GM10248 (cell line): ENCODE measurements at regions not wholly inside any gene's neighbourhood (a gene's known extent, or its start where the extent isn't known, plus 50 kb on each side); places are given as distances from the start of the nearest gene placed in this dataset.
A peak's percentile ranks its signal among the peaks of the same experiment; 100 is the strongest.

ENCODE experiments used
- CTCF ChIA-PET: fragments of 300-600 bp; sonication (Branson Sonifier 250); formaldehyde crosslinking; extraction: SDS; loops from one replicate; lab custom pipeline; 2021; ENCODE audit warnings: antibody characterized with exemption; lab: Yijun Ruan, JAX
- POLR2A ChIA-PET: fragments of 350-650 bp; sonication (Branson Sonifier 250); formaldehyde crosslinking; extraction: SDS; loops from one replicate; lab custom pipeline; 2020; ENCODE audit warnings: antibody characterized with exemption; lab: Yijun Ruan, JAX
- DNase-seq: peaks from one replicate; pipeline ENCODE4 v3.0.0; 2012; ENCODE audit errors: extremely low spot score
- TF ChIP-seq, protein P1 (sequence below): IDR thresholded peaks from 2 replicates; pipeline ENCODE4 v1.5.1; 2012; ENCODE audit warnings: mild to moderate bottlenecking, low read depth; ENCODE audit errors: extremely low read depth, missing control alignments, control extremely low read depth

DNA sequence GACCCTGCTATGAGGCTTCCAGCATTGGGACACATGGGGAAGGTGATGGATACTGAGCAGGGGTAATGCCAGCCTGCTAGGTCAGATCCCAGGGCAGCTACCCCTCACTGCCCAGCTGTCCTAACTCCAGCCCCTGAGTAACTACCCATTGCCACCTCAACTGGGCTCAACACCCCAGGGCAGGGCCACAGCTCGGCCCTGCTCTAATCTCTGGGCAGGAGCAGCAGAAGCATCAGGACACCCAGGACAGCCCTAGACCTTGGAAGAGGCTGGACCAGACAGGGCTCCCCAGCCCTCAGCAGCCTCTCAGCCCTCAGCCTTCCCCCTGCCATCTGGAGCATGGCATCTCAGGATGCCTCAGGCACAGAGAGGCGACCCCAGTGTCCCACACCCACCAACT, 67.4 kb upstream of the TOP1 start:
- ChIA-PET CTCF (interaction anchor here (2.8 to 4.3 kb wide), 4 partner anchors 134 to 1849 kb away, joined by 14 to 45 read pairs (median 26); no protein-coding TSS in a partner anchor), POLR2A (no interaction called here)
- TF ChIP-seq, protein P1, sequence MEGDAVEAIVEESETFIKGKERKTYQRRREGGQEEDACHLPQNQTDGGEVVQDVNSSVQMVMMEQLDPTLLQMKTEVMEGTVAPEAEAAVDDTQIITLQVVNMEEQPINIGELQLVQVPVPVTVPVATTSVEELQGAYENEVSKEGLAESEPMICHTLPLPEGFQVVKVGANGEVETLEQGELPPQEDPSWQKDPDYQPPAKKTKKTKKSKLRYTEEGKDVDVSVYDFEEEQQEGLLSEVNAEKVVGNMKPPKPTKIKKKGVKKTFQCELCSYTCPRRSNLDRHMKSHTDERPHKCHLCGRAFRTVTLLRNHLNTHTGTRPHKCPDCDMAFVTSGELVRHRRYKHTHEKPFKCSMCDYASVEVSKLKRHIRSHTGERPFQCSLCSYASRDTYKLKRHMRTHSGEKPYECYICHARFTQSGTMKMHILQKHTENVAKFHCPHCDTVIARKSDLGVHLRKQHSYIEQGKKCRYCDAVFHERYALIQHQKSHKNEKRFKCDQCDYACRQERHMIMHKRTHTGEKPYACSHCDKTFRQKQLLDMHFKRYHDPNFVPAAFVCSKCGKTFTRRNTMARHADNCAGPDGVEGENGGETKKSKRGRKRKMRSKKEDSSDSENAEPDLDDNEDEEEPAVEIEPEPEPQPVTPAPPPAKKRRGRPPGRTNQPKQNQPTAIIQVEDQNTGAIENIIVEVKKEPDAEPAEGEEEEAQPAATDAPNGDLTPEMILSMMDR = no peak
- DNase-seq = no peak

DNA sequence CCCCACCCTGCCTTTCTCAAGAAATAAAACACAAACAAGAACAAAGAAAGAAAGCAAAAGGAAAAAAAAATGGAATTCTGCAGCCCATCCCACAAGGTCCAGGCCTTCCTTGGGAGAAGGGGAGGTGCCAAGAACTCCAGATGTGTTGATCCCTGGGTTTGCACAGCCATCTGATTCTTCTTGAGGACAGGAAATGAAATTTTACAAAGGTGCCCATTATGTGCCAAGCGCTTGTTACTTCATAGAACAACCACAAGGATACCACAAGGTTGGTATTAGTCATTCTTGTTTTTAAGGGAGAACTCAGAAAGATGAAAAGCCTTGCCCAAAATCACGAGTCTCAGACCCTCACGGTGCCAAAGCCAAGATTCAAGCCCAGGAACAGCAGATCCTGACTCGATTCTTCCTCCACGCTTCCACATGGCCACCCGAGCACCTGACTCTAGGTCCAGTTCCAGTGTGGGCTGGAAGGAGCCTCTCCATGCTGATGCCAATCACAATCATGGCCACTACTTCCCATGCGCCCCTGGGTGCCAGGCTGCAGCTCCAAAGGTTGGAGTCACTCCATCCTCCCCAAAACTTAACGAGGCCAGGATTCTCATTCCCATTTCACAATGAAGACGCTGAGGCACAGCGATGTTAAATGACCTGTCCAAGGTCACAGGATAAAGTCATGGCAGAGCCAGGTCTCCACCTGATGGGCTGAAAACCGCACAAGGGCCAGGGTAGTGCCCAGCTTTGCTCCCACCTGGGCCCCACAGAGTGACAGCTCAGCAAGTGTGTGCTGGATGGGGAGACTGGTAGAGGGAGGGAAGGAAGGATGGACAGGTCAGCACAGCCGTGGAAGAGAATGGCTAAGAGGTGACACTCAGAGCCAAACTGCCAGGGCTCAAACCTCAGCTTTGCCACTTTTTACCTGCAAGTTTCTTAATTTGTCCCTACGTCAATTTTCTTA, 66.7 kb upstream of the TOP1 start:
- TF ChIP-seq, protein P1 = no peak
- no peak for DNase-seq
- CTCF ChIA-PET = interaction anchor here (0.6 to 9.2 kb wide), 49 partner anchors 9 to 1912 kb away, joined by 3 to 196 read pairs (median 5); partner anchors contain the start of gene LPIN3
- POLR2A ChIA-PET = no interaction called here

DNA sequence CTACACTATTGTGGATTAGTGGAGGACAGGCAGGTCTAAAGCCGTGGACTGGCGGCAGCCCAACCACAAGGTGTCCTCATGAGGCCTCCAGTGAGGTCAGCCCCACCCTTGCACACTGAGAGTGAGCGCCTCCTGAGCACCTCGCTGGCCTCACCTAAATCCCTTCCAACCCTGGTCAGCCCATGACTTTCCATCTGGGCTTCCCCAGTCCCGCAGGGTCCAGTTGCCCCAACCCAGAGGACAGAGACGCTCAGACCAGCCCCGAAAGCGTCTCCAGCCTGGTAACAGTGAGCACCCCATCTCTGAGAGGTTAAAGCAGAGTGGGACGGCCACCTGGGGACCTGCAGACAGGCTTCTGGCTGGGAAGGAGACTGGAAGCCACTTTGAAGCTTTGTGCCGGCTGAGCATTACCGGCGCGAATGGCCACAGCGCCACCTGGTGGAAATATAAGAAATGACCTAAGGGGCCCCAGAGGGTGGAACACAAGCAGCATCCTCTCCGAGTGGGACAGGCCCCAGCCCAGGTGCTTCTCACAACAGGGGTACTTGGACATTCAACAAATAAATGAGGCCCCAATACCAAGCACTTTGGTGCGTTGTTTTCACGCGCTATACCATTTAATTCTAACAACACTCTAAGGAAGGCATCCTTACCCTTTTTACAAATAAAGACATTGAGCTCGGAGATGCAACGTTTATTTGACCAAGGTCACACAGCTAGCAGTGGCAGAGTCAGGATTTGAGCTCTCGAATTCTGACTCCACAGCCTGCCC, 65.7 kb upstream of the TOP1 start:
- POLR2A ChIA-PET = no interaction called here
- CTCF ChIA-PET = interaction anchor here (0.6 to 9.2 kb wide), 64 partner anchors 10 to 1913 kb away, joined by 3 to 196 read pairs (median 4); partner anchors contain the start of gene LPIN3
- DNase-seq = peak; percentile 82
- TF ChIP-seq, protein P1 = peak; percentile 91

DNA sequence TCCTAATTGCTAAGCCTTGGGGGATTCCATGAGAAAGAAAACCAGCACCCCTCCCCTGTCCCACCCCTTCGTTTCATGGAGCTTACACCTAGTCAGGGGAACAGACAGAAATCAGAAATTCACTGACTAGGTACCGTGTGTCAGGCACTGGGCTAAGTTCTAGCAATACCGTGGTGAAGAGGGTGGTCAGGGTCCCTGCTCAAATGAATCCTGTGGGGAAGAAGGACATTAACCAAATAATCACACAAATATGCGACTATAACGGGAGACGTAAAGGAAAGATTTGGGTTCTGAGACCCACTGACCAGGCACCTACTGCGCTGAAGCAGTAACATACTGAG, 65.1 kb upstream of the TOP1 start:
- ChIA-PET CTCF (interaction anchor here (0.6 to 9.2 kb wide), 56 partner anchors 10 to 1914 kb away, joined by 3 to 196 read pairs (median 5); partner anchors contain the start of gene LPIN3), POLR2A (no interaction called here)
- DNase-seq = no peak
- TF ChIP-seq, protein P1 = no peak

DNA sequence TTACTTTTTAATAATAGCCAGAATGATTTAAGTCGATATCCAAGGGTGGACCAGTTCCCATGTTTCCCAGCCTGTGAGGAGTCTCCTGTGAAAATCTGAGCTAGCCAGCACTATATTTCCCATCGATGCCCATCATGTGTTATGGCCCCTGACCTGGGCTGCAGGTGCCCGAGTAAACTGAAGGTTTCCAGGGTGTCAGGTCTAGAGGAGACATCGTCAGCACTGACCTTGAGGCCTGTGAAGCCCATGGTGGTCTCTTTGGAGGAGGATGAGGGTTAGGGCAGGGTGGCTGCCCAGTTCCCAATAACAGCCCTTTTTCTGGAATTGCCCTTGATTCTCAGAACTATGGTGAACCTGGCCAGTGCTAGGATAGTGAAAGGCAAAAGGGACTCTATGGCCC, 63.0 kb upstream of the TOP1 start:
- ChIA-PET CTCF (interaction anchor here (0.9 to 9.2 kb wide), 11 partner anchors 13 to 1092 kb away, joined by 3 to 196 read pairs (median 4); partner anchors contain the start of gene LPIN3), POLR2A (no interaction called here)
- no peak for DNase-seq
- TF ChIP-seq, protein P1 = no peak

DNA sequence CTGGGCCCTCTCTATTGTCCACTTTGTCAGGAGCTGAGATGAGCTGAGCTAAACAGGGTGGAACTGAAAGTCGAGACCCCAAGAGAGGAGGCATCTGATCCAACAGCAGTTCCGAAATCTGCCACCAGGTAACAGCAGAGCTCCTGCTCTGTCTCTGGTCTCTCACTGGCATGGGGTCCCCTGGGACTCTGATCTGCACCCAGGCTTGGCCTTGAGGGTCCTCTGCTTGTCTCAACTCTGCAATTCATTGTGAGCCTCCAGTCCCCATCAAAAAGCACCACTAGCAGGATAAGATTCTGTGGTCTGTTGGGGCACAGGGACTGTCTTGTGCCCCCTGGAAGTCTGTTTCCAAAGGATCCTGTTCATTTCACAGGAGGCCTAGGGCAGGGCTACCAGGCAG, 62.5 kb upstream of the TOP1 start:
- TF ChIP-seq, protein P1 = no peak
- no peak for DNase-seq
- POLR2A ChIA-PET = no interaction called here
- CTCF ChIA-PET = interaction anchor here (0.9 to 9.2 kb wide), 9 partner anchors 13 to 1092 kb away, joined by 3 to 196 read pairs (median 5); partner anchors contain the start of gene LPIN3
